ENCODE measurements at regions not wholly inside any gene's neighbourhood (a gene's known extent, or its start where the extent isn't known, plus 50 kb on each side); places are given as distances from the start of the nearest gene placed in this dataset.
"Not testable (repeated sequence)": the region's sequence is repeated elsewhere in the genome, so short reads cannot be mapped to it uniquely, and the experiment has no call there.

- not testable (repeated sequence) for DNase-seq (ENCODE audit: low read depth)
Observed at GRCh38 chr9:2277644-2278043, 262.5 kb downstream of the SMARCA2 start.

- DNase-seq (ENCODE audit: low read depth) = not testable (repeated sequence)
Observed at GRCh38 chr9:2279138-2279537, 264.0 kb downstream of the SMARCA2 start.

- DNase-seq (ENCODE audit: low read depth) = no peak
Observed at GRCh38 chr9:2281031-2281802, 266.1 kb downstream of the SMARCA2 start.

- no peak for DNase-seq (ENCODE audit: low read depth)
Observed at GRCh38 chr9:2281803-2282185, 266.6 kb downstream of the SMARCA2 start.

GRCh38 chr9:2284770-2285169, 269.6 kb downstream of the SMARCA2 start:
- no peak for DNase-seq (ENCODE audit: low read depth)

- no peak for DNase-seq (ENCODE audit: low read depth)
Observed at GRCh38 chr9:2285416-2286332, 270.5 kb downstream of the SMARCA2 start.

- no peak for DNase-seq (ENCODE audit: low read depth)
Observed at GRCh38 chr9:2286333-2286705, 271.2 kb downstream of the SMARCA2 start.

- no peak for DNase-seq (ENCODE audit: low read depth)
Observed at GRCh38 chr9:2286825-2287455, 271.8 kb downstream of the SMARCA2 start.

GRCh38 chr9:2288309-2288708, 273.2 kb downstream of the SMARCA2 start:
- DNase-seq (ENCODE audit: low read depth) = no peak

- no peak for DNase-seq (ENCODE audit: low read depth)
Observed at GRCh38 chr9:2289263-2289662, 274.1 kb downstream of the SMARCA2 start.

GRCh38 chr9:2290382-2290781, 275.2 kb downstream of the SMARCA2 start:
- no peak for DNase-seq (ENCODE audit: low read depth)

GRCh38 chr9:2291980-2292704, 277.0 kb downstream of the SMARCA2 start:
- DNase-seq (ENCODE audit: low read depth) = no peak

GRCh38 chr9:2292733-2293132, 277.6 kb downstream of the SMARCA2 start:
- DNase-seq (ENCODE audit: low read depth) = no peak

- DNase-seq (ENCODE audit: low read depth) = no peak
Observed at GRCh38 chr9:2297771-2298170, 282.6 kb downstream of the SMARCA2 start.

- DNase-seq (ENCODE audit: low read depth) = no peak
Observed at GRCh38 chr9:2298217-2298616, 283.1 kb downstream of the SMARCA2 start.

- no peak for DNase-seq (ENCODE audit: low read depth)
Observed at GRCh38 chr9:2299156-2299842, 284.2 kb downstream of the SMARCA2 start.

GRCh38 chr9:2299843-2300205, 284.7 kb downstream of the SMARCA2 start:
- no peak for DNase-seq (ENCODE audit: low read depth)

- no peak for DNase-seq (ENCODE audit: low read depth)
Observed at GRCh38 chr9:2300325-2300724, 285.2 kb downstream of the SMARCA2 start.

GRCh38 chr9:2302606-2303005, 287.5 kb downstream of the SMARCA2 start:
- DNase-seq (ENCODE audit: low read depth) = no peak

GRCh38 chr9:2303056-2303455, 287.9 kb downstream of the SMARCA2 start:
- DNase-seq (ENCODE audit: low read depth) = no peak

GRCh38 chr9:2307480-2307879, 292.3 kb downstream of the SMARCA2 start:
- peak; percentile 40 for DNase-seq (ENCODE audit: low read depth)

- no peak for DNase-seq (ENCODE audit: low read depth)
Observed at GRCh38 chr9:2311920-2312319, 296.8 kb downstream of the SMARCA2 start.

Data from GM04504 (cell line).